ENCODE measurements at regions not wholly inside any gene's neighbourhood (a gene's known extent, or its start where the extent isn't known, plus 50 kb on each side); places are given as distances from the start of the nearest gene placed in this dataset.

GRCh38 chr12:97274386-97274785 lies 188.2 kb upstream of the RMST start:
- TF ChIP-seq CTCF (conservative IDR thresholded peaks at IDR 0.05): no peak
- no peak for TF ChIP-seq EZH2 (IDR thresholded peaks at IDR 0.05; ENCODE audit: low read depth)
